HG02981 (cell line): ENCODE measurements at regions not wholly inside any gene's neighbourhood (a gene's known extent, or its start where the extent isn't known, plus 50 kb on each side); places are given as distances from the start of the nearest gene placed in this dataset.

Experiments
- ATAC-seq: cut with Tn5 transposase; IDR thresholded peaks from one replicate; pipeline ENCODE4 v1.9.1; 2021; ENCODE audit warnings: mild to moderate bottlenecking, moderate library complexity; ENCODE audit not compliant: unreplicated experiment

DNA sequence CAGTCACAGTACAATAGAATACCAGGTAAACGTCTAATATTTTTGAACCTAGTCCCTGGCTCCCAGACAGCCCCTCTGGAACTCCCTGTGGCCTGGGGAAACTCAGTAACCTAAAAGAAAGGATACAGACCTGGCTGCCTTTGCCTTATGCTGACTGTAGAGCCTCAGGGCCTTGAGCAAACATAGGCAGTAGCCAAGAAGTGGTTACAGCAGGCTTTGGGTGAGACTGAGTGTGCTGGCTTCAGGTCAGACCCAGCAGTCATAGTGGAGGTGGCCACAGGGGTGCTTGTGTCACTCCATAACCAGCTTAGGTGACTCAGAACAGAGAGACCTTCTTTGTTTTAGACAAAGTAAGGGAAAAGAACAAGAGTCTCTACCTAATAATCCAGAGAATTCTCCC lies 141.8 kb upstream of the PRDX4 start:
- no peak for ATAC-seq

GRCh38 chrX:23540532-23540931 lies 126.8 kb upstream of the PRDX4 start:
- no peak for ATAC-seq

GRCh38 chrX:23548164-23548563 lies 119.1 kb upstream of the PRDX4 start:
- no peak for ATAC-seq

DNA sequence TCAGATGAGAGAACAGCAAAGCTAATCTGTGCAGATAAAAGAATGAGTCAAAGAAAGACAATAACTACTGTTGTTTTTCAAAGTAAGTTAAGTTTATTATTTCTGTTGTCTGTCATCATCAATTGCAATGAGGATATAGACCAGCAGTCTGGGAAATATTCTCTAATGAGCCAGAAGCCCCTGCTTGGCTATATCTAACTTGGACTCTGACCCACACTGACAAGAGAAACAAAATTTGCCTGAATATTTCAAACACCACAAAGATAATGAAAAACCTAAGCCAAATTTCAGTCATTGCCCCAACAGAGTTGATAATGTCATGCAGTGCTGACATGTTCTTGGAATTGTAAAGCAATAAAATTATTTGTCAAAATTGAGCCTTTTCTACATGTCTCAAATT lies 115.0 kb upstream of the PRDX4 start:
- no peak for ATAC-seq

GRCh38 chrX:23554304-23554703 lies 113.0 kb upstream of the PRDX4 start:
- no peak for ATAC-seq

- ATAC-seq: no peak
Observed at GRCh38 chrX:23557070-23557469, 110.2 kb upstream of the PRDX4 start.

DNA sequence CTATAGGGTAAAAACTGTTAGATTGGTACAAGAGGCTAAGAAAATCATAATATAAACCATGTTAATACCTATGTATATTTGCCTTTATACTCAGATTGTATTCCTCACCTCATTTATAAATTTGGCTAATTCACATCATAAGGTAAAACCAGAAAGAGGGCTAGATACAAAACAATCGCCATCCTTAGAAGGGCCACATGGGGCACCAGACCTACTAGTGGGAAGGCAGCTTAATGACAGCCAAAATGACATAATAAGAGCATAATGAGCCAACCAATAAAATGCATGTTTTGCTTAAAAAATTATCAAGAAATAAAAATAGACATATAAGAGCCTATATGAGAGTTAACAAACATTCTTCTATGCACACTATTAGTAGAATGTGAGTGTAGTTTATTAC lies 107.3 kb upstream of the PRDX4 start:
- ATAC-seq: no peak

DNA sequence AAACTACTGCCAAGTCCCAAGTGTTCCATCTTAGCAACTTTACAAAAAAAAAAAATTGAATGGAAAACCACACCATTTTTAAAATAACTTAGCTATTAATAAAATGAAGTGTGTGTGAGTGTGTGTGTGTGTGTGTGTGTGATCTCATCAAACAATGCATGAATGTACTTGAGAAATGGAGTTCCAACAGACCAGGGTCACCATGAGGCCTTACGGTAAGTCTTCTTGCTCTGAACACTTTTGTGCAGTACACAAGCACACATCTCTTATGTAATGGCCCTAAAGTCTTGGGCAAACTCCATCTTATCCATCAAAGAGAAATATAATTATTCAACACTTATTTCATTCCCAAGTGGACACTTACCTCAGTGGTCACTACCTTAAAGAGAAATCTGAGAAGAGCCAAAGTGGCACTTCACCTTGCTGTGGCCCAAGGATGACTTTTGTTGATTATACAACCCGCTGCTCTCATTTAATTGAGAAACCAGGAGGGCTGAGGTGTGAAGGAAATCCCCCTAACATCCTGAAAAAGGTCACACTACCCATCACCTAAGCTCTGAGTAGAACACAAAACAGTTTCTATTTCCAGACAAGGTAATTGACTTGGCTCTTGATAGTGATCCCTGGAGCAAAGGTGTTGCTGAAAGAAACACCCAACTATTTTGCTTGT lies 96.5 kb upstream of the PRDX4 start:
- no peak for ATAC-seq

GRCh38 chrX:23575281-23575680 lies 92.0 kb upstream of the PRDX4 start:
- no peak for ATAC-seq

DNA sequence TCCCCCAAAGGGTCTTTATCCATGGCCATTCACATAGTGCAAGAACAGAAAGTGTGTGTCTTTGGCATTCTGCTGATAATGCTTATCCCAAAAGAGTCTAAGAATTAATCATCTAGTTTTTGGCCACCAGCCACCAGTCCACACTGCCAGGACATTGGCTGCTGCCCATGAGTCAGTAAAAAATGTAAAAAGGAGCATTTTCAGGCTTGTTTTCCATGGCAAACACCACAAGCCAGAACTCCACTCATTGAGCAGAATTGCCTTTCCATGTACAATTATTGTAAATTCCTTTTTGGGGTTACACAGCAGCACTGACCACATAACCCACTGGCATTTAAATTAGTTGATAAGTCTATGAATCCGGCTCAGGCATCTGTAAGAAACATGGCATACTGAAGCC lies 89.2 kb upstream of the PRDX4 start:
- no peak for ATAC-seq

GRCh38 chrX:23589496-23589895 lies 77.8 kb upstream of the PRDX4 start:
- no peak for ATAC-seq

- ATAC-seq: no peak
Observed at GRCh38 chrX:23592741-23593140, 74.6 kb upstream of the PRDX4 start.

- no peak for ATAC-seq
Observed at GRCh38 chrX:23598575-23598974, 68.7 kb upstream of the PRDX4 start.

DNA sequence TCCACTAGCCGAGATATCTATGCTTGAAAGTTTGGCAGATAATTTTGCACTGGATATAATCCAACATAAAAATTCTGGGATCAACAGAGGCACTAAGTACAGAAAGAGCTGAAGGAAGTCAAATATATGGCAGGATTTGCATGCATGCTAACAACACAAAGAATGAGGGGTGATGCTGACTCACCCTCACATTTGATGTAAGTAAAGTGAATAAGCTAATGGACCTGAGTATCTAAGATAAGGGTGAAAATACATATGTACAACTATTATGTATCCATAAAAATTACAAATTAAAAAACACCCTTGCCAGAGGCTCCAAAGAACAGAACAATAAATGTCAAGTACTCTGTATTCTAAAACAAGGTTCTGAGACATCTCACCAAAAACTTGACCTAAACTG lies 63.8 kb upstream of the PRDX4 start:
- ATAC-seq: no peak

DNA sequence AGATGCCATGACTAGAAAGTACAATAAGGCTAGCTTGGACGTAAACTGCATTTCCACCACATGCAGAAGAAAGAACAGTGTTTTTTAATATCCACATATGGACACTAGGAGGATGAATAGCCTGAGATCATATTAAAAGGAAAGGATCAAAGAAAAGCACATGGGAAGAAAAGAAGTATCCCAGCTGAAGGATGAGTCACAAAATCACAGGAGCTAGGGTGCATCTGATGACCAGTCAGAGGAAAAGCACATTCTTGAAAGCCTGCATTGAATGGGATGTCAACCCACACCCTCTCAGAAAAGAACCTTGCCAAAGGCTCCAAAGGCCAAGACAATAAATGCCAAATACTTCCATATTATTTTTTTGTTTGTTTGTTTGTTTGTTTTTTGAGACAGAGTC lies 56.8 kb upstream of the PRDX4 start:
- no peak for ATAC-seq

GRCh38 chrX:23612846-23613245 lies 54.4 kb upstream of the PRDX4 start:
- ATAC-seq: no peak

DNA sequence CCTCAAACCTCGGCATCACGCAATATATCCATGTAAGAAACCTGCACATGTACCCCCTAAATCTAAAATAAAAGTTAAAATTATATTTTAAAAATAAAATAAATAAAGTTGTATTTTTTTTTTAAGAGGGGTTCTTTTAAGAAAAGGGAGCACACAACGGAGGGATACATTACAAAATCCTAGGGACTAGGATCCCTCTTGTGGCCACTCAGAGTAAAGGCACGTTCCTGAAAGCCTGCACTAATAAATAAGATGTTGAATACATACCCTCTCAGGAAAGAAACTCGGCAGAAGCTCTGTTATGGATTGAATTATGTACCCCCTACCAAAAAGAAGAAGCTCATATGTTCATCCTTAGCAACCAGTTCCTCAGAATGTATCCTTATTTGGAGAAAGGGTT lies 50.9 kb upstream of the PRDX4 start:
- peak; percentile 72 for ATAC-seq
